SK-N-SH treated with all-trans-retinoic acid at 6 μM for 48 hours (cell line): ENCODE measurements at regions not wholly inside any gene's neighbourhood (a gene's known extent, or its start where the extent isn't known, plus 50 kb on each side); places are given as distances from the start of the nearest gene placed in this dataset.
"Not testable (repeated sequence)": the region's sequence is repeated elsewhere in the genome, so short reads cannot be mapped to it uniquely, and the experiment has no call there.

Experiments
- ATAC-seq: fragments of 200-7000 bp; cut with Tn5 transposase; 3 replicates; pipeline ENCODE4 v1.9.1; 2020; ENCODE audit warnings: mild to moderate bottlenecking, moderate library complexity
- ARNTL ChIP-seq: fragments of 450-650 bp; formaldehyde crosslinking; IDR thresholded peaks from 2 replicates; pipeline ENCODE4 v1.5.0; 2020; ENCODE audit warnings: low read depth, mild to moderate bottlenecking, moderate library complexity, borderline replicate concordance
- BACH2 ChIP-seq: fragments of 250-450 bp; sonication (Bioruptor Pico); IDR thresholded peaks from 2 replicates; pipeline ENCODE4 v1.9.0; 2021; ENCODE audit warnings: mild to moderate bottlenecking, borderline replicate concordance
- CSDC2 ChIP-seq: fragments of 250-450 bp; sonication (Bioruptor Pico); IDR thresholded peaks from 2 replicates; pipeline ENCODE4 v1.5.0; 2020; ENCODE audit warnings: mild to moderate bottlenecking, moderate library complexity
- CSRNP3 ChIP-seq: fragments of 250-450 bp; sonication (Bioruptor Pico); IDR thresholded peaks from 2 replicates; pipeline ENCODE4 v1.5.1; 2021; ENCODE audit warnings: mild to moderate bottlenecking, moderate library complexity
- ESRRG ChIP-seq: fragments of 250-450 bp; sonication (Bioruptor Pico); IDR thresholded peaks from 2 replicates; pipeline ENCODE4 v1.6.1; 2021; ENCODE audit warnings: mild to moderate bottlenecking
- GLIS3 ChIP-seq: fragments of 250-450 bp; sonication (Bioruptor Pico); IDR thresholded peaks from 2 replicates; pipeline ENCODE4 v1.5.0; 2020; ENCODE audit warnings: mild to moderate bottlenecking, moderate library complexity
- ISL1 ChIP-seq: fragments of 250-450 bp; sonication (Bioruptor Pico); IDR thresholded peaks from 2 replicates; pipeline ENCODE4 v2.1.2; 2022; ENCODE audit warnings: mild to moderate bottlenecking, moderate library complexity
- OSR1 ChIP-seq: fragments of 250-450 bp; sonication (Bioruptor Pico); IDR thresholded peaks from 2 replicates; pipeline ENCODE4 v1.8.0; 2022; ENCODE audit warnings: moderate library complexity, mild to moderate bottlenecking, inconsistent platforms
- PPARA ChIP-seq: fragments of 250-450 bp; sonication (Bioruptor Pico); IDR thresholded peaks from 2 replicates; pipeline ENCODE4 v1.5.0; 2020; ENCODE audit warnings: mild to moderate bottlenecking, borderline replicate concordance
- RARB ChIP-seq: fragments of 250-450 bp; sonication (Bioruptor Pico); IDR thresholded peaks from 2 replicates; pipeline ENCODE4 v1.8.0; 2021; ENCODE audit warnings: mild to moderate bottlenecking, moderate library complexity
- TOX ChIP-seq: fragments of 250-450 bp; sonication (Bioruptor Pico); IDR thresholded peaks from 2 replicates; pipeline ENCODE4 v1.8.0; 2021; ENCODE audit warnings: mild to moderate bottlenecking, moderate library complexity, borderline replicate concordance
- TSHZ2 ChIP-seq: fragments of 250-450 bp; sonication (Bioruptor Pico); IDR thresholded peaks from 2 replicates; pipeline ENCODE4 v1.5.0; 2020; ENCODE audit warnings: mild to moderate bottlenecking, moderate library complexity
- ZC3H10 ChIP-seq: fragments of 250-450 bp; sonication (Bioruptor Pico); IDR thresholded peaks from 2 replicates; pipeline ENCODE4 v1.5.1; 2021; ENCODE audit warnings: mild to moderate bottlenecking, moderate library complexity
- ZFP30 ChIP-seq: fragments of 450-650 bp; formaldehyde crosslinking; IDR thresholded peaks from 2 replicates; pipeline ENCODE4 v1.5.0; 2022; ENCODE audit warnings: mild to moderate bottlenecking, moderate library complexity
- ZNF565 ChIP-seq: fragments of 450-650 bp; formaldehyde crosslinking; conservative IDR thresholded peaks from 2 replicates; pipeline ENCODE4 v1.5.0; 2020; ENCODE audit warnings: low read depth, mild to moderate bottlenecking, moderate library complexity
- ZNF70 ChIP-seq: fragments of 450-650 bp; formaldehyde crosslinking; IDR thresholded peaks from 2 replicates; pipeline ENCODE4 v1.5.0; 2020; ENCODE audit warnings: mild to moderate bottlenecking, moderate library complexity
- TF ChIP-seq, protein P1 (sequence below): fragments of 250-450 bp; sonication (Bioruptor Pico); IDR thresholded peaks from 2 replicates; pipeline ENCODE4 v1.8.0; 2020; ENCODE audit warnings: mild to moderate bottlenecking, moderate library complexity, borderline replicate concordance
- TF ChIP-seq, protein P2 (sequence below): fragments of 250-450 bp; sonication (Bioruptor Pico); IDR thresholded peaks from 2 replicates; pipeline ENCODE4 v1.5.1; 2020; ENCODE audit warnings: low read depth, mild to moderate bottlenecking, moderate library complexity

GRCh38 chr3:171526146-171526545 is 65.9 kb upstream of the TNIK start:
- TF ChIP-seq CSRNP3 (CRISPR knock-in tag) (no peak), ZNF70 (CRISPR knock-in tag) (no peak), OSR1 (CRISPR knock-in tag) (no peak)
- TF ChIP-seq, all 23 proteins: peak for 0
- no peak for ATAC-seq

- no peak for ATAC-seq
Observed at GRCh38 chr3:171525437-171525836, 65.2 kb upstream of the TNIK start.

DNA sequence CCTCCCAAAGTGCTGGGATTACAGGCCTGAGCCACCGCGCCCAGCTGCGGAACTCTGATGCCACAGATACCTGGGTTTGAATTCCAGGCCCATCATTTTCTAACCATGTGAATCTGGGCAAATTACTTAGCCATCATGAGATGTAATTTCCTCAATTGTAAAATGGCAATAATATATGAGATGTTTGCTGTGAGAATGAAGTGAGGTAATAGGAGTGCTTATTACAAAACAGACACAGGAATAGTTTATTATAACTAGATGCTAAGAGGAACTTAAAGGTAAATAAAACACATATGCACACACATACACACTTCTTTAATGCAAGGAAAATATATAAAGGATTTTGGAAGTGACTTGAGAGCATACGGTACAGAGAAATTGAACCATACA is 64.7 kb upstream of the TNIK start:
- ATAC-seq = no peak
- no peak for TF ChIP-seq ISL1 (CRISPR knock-in tag)
- TF ChIP-seq ZC3H10 = no peak
- TF ChIP-seq GLIS3 (CRISPR knock-in tag) = no peak
- TF ChIP-seq PPARA = no peak
- no peak for TF ChIP-seq TSHZ2 (CRISPR knock-in tag)
- no peak for TF ChIP-seq RARB (CRISPR knock-in tag)
- no peak for TF ChIP-seq TOX (CRISPR knock-in tag)
- TF ChIP-seq CSDC2 (CRISPR knock-in tag) = no peak
- no peak for TF ChIP-seq ARNTL (CRISPR knock-in tag)
- TF ChIP-seq, all 23 proteins: peak for 0

More at GRCh38 chr3:171525437-171525836, 65.2 kb upstream of the TNIK start:
- TF ChIP-seq ESRRG (no peak), ZFP30 (CRISPR knock-in tag) (no peak), CSRNP3 (CRISPR knock-in tag) (no peak), ARNTL (CRISPR knock-in tag) (no peak), RARB (CRISPR knock-in tag) (no peak), BACH2 (CRISPR knock-in tag) (no peak)

- TF ChIP-seq ZNF565 (CRISPR knock-in tag) (no peak), RARB (CRISPR knock-in tag) (no peak), ZC3H10 (no peak), GLIS3 (CRISPR knock-in tag) (no peak), TOX (CRISPR knock-in tag) (no peak), ARNTL (CRISPR knock-in tag) (no peak), OSR1 (CRISPR knock-in tag) (no peak), ZFP30 (CRISPR knock-in tag) (no peak), TSHZ2 (CRISPR knock-in tag) (no peak), ESRRG (no peak)
- TF ChIP-seq, protein P1, sequence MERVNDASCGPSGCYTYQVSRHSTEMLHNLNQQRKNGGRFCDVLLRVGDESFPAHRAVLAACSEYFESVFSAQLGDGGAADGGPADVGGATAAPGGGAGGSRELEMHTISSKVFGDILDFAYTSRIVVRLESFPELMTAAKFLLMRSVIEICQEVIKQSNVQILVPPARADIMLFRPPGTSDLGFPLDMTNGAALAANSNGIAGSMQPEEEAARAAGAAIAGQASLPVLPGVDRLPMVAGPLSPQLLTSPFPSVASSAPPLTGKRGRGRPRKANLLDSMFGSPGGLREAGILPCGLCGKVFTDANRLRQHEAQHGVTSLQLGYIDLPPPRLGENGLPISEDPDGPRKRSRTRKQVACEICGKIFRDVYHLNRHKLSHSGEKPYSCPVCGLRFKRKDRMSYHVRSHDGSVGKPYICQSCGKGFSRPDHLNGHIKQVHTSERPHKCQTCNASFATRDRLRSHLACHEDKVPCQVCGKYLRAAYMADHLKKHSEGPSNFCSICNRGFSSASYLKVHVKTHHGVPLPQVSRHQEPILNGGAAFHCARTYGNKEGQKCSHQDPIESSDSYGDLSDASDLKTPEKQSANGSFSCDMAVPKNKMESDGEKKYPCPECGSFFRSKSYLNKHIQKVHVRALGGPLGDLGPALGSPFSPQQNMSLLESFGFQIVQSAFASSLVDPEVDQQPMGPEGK (CRISPR knock-in tag) = no peak
- TF ChIP-seq, protein P2, sequence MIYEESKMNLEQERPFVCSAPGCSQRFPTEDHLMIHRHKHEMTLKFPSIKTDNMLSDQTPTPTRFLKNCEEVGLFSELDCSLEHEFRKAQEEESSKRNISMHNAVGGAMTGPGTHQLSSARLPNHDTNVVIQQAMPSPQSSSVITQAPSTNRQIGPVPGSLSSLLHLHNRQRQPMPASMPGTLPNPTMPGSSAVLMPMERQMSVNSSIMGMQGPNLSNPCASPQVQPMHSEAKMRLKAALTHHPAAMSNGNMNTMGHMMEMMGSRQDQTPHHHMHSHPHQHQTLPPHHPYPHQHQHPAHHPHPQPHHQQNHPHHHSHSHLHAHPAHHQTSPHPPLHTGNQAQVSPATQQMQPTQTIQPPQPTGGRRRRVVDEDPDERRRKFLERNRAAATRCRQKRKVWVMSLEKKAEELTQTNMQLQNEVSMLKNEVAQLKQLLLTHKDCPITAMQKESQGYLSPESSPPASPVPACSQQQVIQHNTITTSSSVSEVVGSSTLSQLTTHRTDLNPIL (CRISPR knock-in tag) = no peak
- TF ChIP-seq, all 23 proteins: peak for 0
- ATAC-seq = no peak
Observed at GRCh38 chr3:171522651-171523050, 62.4 kb upstream of the TNIK start.

DNA sequence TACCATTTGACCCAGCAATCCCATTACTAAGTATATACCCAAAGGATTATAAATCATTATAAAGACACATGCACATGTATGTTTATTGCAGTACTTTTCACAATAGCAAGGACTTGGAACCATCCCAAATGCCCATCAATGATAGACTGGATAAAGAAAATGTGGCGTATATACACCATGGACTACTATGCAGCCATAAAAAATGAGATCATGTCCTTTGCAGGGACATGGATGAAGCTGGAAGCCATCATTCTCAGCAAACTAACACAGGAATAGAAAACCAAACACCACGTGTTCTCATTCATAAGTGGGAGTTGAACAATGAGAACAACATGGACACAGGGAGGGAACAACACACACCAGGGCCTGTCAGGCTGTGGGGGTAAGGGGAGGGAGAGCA is 59.2 kb upstream of the TNIK start:
- ATAC-seq = not testable (repeated sequence)
